H1 (cell line): ENCODE measurements at regions not wholly inside any gene's neighbourhood (a gene's known extent, or its start where the extent isn't known, plus 50 kb on each side); places are given as distances from the start of the nearest gene placed in this dataset.

Experiments used
- CTCF ChIA-PET: fragments of 300-600 bp; sonication (Branson Sonifier 250); formaldehyde crosslinking; loops from one replicate; lab custom pipeline; 2021; ENCODE audit not compliant: partially characterized antibody; lab: Charles Lee
- POLR2A ChIA-PET: fragments of 300-600 bp; sonication (Branson Sonifier 250); formaldehyde crosslinking; loops from one replicate; lab custom pipeline; 2021; ENCODE audit warnings: inconsistent platforms; ENCODE audit not compliant: partially characterized antibody; lab: Charles Lee
- DNase-seq, 2 experiments: peaks; one replicate each; pipeline versions ENCODE4 v3.0.0 to v3.0.0-alpha.2; 2010 to 2022; ENCODE audit warnings: low spot score in 2 of 2, low read depth in 1 of 2, mixed read lengths in 1 of 2
- FAIRE-seq: peaks from 2 replicates; lab custom pipeline; 2011; peaks lifted over from hg19 to GRCh38; lab: Jason Lieb, UNC
- H2AFZ ChIP-seq: 2 replicates; pipeline ENCODE4 v1.8.1; 2012; ENCODE audit warnings: low read length, inconsistent platforms
- H2AK5ac ChIP-seq: 2 replicates; pipeline ENCODE4 v1.6.1; 2013; ENCODE audit warnings: low read depth, low read length
- H2BK120ac ChIP-seq: replicated peaks from 2 replicates; pipeline ENCODE3; 2013; ENCODE audit warnings: low read depth, low read length, inconsistent platforms
- H2BK12ac ChIP-seq: 2 replicates; pipeline ENCODE4 v1.6.1; 2013; ENCODE audit warnings: low read depth, low read length
- H2BK15ac ChIP-seq: 2 replicates; pipeline ENCODE4 v1.6.1; 2013; ENCODE audit warnings: low read length
- H2BK20ac ChIP-seq: 2 replicates; pipeline ENCODE4 v1.6.1; 2013; ENCODE audit warnings: low read length
- H2BK5ac ChIP-seq: 2 replicates; pipeline ENCODE4 v1.6.1; 2013; ENCODE audit warnings: low read depth, low read length
- H3K14ac ChIP-seq: 2 replicates; pipeline ENCODE4 v1.6.1; 2013; ENCODE audit warnings: inconsistent platforms; ENCODE audit not compliant: insufficient read length
- H3K18ac ChIP-seq: 2 replicates; pipeline ENCODE4 v1.6.1; 2013; ENCODE audit warnings: low read length; ENCODE audit errors: extremely low read depth
- H3K23ac ChIP-seq: 2 replicates; pipeline ENCODE4 v1.6.1; 2013; ENCODE audit warnings: inconsistent platforms; ENCODE audit not compliant: insufficient read length
- H3K23me2 ChIP-seq: 2 replicates; pipeline ENCODE4 v1.6.1; 2013; ENCODE audit warnings: low read depth, low read length
- H3K27ac ChIP-seq: 2 replicates; pipeline ENCODE4 v1.6.1; 2011; ENCODE audit warnings: low read depth, low read length, inconsistent platforms
- H3K27me3 ChIP-seq, 4 experiments: replicated peaks in 1 of 4; 1 replicate in 1 of 4; 2 replicates in 3 of 4; pipeline versions ENCODE4 v1.6.1 to v1.8.1; 2011 to 2013; ENCODE audit warnings: low read length in 3 of 4, mild to moderate bottlenecking in 3 of 4, inconsistent platforms in 2 of 4, mixed read lengths in 2 of 4, moderate library complexity in 1 of 4; ENCODE audit not compliant: control insufficient read depth in 3 of 4, insufficient read depth in 3 of 4; ENCODE audit errors: extremely low read depth in 1 of 4
- H3K36me3 ChIP-seq, 4 experiments: 2 replicates each; pipeline versions ENCODE4 v1.6.1 to v1.8.1; 2011 to 2013; ENCODE audit warnings: mild to moderate bottlenecking in 4 of 4, low read length in 3 of 4, moderate library complexity in 2 of 4, control low read depth in 1 of 4, inconsistent platforms in 1 of 4; ENCODE audit not compliant: insufficient read depth in 4 of 4, control insufficient read depth in 2 of 4
- H3K4ac ChIP-seq: replicated peaks from 2 replicates; pipeline ENCODE3; 2013; ENCODE audit warnings: low read length, low read depth, mixed read lengths, inconsistent platforms; ENCODE audit not compliant: insufficient read length
- H3K4me1 ChIP-seq, 4 experiments: replicated peaks in 1 of 4; 1 replicate in 1 of 4; 2 replicates in 3 of 4; pipeline versions ENCODE4 v1.6.1 to v1.8.1; 2011 to 2013; ENCODE audit warnings: low read length in 3 of 4, inconsistent platforms in 2 of 4, mixed read lengths in 1 of 4; ENCODE audit not compliant: insufficient read depth in 4 of 4, control insufficient read depth in 3 of 4
- H3K4me2 ChIP-seq, 2 experiments: 2 replicates each; pipeline versions ENCODE4 v1.6.1 to v1.8.1; 2011 to 2013; ENCODE audit warnings: low read depth in 2 of 2, low read length in 2 of 2, control low read depth in 1 of 2, inconsistent platforms in 1 of 2, mild to moderate bottlenecking in 1 of 2; ENCODE audit not compliant: insufficient read depth in 1 of 2
- H3K4me3 ChIP-seq, 4 experiments: fragments of 200-600, 300-600 bp in 1 of 4; sonication (generic), shearing (Covaris generic), sonication (Bioruptor Twin) in 1 of 4; 2 replicates each; pipeline versions ENCODE4 v1.5.1 to v1.8.1; 2011 to 2016; ENCODE audit warnings: low read length in 4 of 4, low read depth in 3 of 4, control low read depth in 2 of 4, inconsistent platforms in 2 of 4, mild to moderate bottlenecking in 2 of 4, mixed read lengths in 1 of 4, moderate library complexity in 1 of 4; ENCODE audit not compliant: insufficient read depth in 2 of 4; ENCODE audit errors: extremely low read depth in 1 of 4
- H3K56ac ChIP-seq: replicated peaks from 2 replicates; pipeline ENCODE3; 2013; ENCODE audit warnings: low read depth, mild to moderate bottlenecking, mixed read lengths, low read length, inconsistent platforms; ENCODE audit not compliant: insufficient read length
- H3K79me1 ChIP-seq: 2 replicates; pipeline ENCODE4 v1.6.1; 2013; ENCODE audit warnings: low read depth, low read length, control low read depth
- H3K79me2 ChIP-seq, 2 experiments: 2 replicates each; pipeline versions ENCODE4 v1.6.1 to v1.8.1; 2012 to 2013; ENCODE audit warnings: low read length in 2 of 2, mild to moderate bottlenecking in 2 of 2, inconsistent platforms in 1 of 2; ENCODE audit not compliant: insufficient read depth in 2 of 2, control insufficient read depth in 1 of 2
- H3K9ac ChIP-seq, 4 experiments: replicated peaks in 1 of 4; 1 replicate in 1 of 4; 2 replicates in 3 of 4; pipeline versions ENCODE4 v1.6.1 to v1.8.1; 2011 to 2013; ENCODE audit warnings: low read depth in 3 of 4, low read length in 3 of 4, control low read depth in 2 of 4, mild to moderate bottlenecking in 2 of 4, moderate library complexity in 2 of 4, inconsistent platforms in 1 of 4; ENCODE audit errors: extremely low read depth in 1 of 4
- H3K9me3 ChIP-seq, 2 experiments: 2 replicates each; pipeline versions ENCODE4 v1.6.1 to v1.8.1; 2012 to 2013; ENCODE audit warnings: mild to moderate bottlenecking in 2 of 2, moderate library complexity in 2 of 2, control low read depth in 1 of 2, inconsistent platforms in 1 of 2, low read depth in 1 of 2, low read length in 1 of 2, mixed read lengths in 1 of 2; ENCODE audit not compliant: insufficient read depth in 2 of 2
- H4K20me1 ChIP-seq, 2 experiments: replicated peaks in 1 of 2; 2 replicates each; pipeline versions ENCODE3 to v1.8.1; 2011 to 2013; ENCODE audit warnings: inconsistent platforms in 2 of 2, low read length in 2 of 2, mild to moderate bottlenecking in 1 of 2; ENCODE audit not compliant: insufficient read depth in 2 of 2, control insufficient read depth in 1 of 2
- H4K5ac ChIP-seq: 2 replicates; pipeline ENCODE4 v1.6.1; 2013; ENCODE audit warnings: low read length, low read depth, mixed read lengths, inconsistent platforms; ENCODE audit not compliant: insufficient read length
- H4K8ac ChIP-seq: 2 replicates; pipeline ENCODE4 v1.8.0; 2013; ENCODE audit warnings: mild to moderate bottlenecking, moderate library complexity, low read length, inconsistent platforms; ENCODE audit not compliant: insufficient read depth; ENCODE audit errors: extremely low read depth
- H4K91ac ChIP-seq: replicated peaks from 2 replicates; pipeline ENCODE3; 2013; ENCODE audit warnings: low read length, mixed read lengths, inconsistent platforms; ENCODE audit not compliant: insufficient read length
- E2F6 ChIP-seq: IDR thresholded peaks from 2 replicates; pipeline ENCODE4 v1.6.1; 2012; ENCODE audit warnings: inconsistent platforms
- POLR2AphosphoS5 ChIP-seq: IDR thresholded peaks from 2 replicates; pipeline ENCODE4 v1.6.1; 2011; ENCODE audit warnings: low read depth, low read length
- RAD21 ChIP-seq, 2 experiments: IDR thresholded peaks in 1 of 2; conservative IDR thresholded peaks in 1 of 2; 2 replicates each; pipeline ENCODE4 v1.6.1; 2011; ENCODE audit warnings: low read depth in 2 of 2, low read length in 2 of 2, improper control_type of control experiment in 1 of 2, inconsistent platforms in 1 of 2, mild to moderate bottlenecking in 1 of 2, moderate library complexity in 1 of 2
- ZNF274 ChIP-seq: IDR thresholded peaks from 2 replicates; pipeline ENCODE4 v1.7.0; 2012; ENCODE audit warnings: low read length, borderline replicate concordance; ENCODE audit errors: extremely low read depth
- WGBS, 2 experiments: shearing (Covaris generic) in 1 of 2; methylation state at CpG; one replicate each; pipeline versions ENCODE4 v1.1.6 to v1.1.7; 2013 to 2015; ENCODE audit warnings: low lambda C conversion rate in 2 of 2, mixed read lengths in 2 of 2, inconsistent platforms in 1 of 2, low coverage in 1 of 2, missing lambda C conversion rate in 1 of 2; ENCODE audit not compliant: insufficient replicate concordance in 2 of 2, insufficient coverage in 1 of 2, insufficient read length in 1 of 2; ENCODE audit errors: extremely low coverage in 1 of 2, missing lambda C conversion rate in 1 of 2; 5-methylcytosine and 5-hydroxymethylcytosine counted together

- H2AK5ac ChIP-seq: no peak overlapping the region
- no peak for FAIRE-seq
- ChIA-PET POLR2A (no interaction called here), CTCF (no interaction called here)
- H2BK20ac ChIP-seq: no peak overlapping the region
- no peak overlapping the region for H3K18ac ChIP-seq
- H2BK120ac ChIP-seq: no peak overlapping the region
- H3K27ac ChIP-seq: no peak overlapping the region
- H3K79me1 ChIP-seq: no peaks in the 10 kb centered on the region
- no peak overlapping the region for H3K4ac ChIP-seq
- H2BK15ac ChIP-seq: no peak overlapping the region
- no peaks in the 10 kb centered on the region for H3K36me3 ChIP-seq
- no peak overlapping the region; the same call in 1 of the 2 replicates for H4K8ac ChIP-seq
- H3K14ac ChIP-seq: no peak overlapping the region
- H4K5ac ChIP-seq: no peak overlapping the region
- peaks cover 3% of the 10 kb centered on the region; the same call in 1 of the 2 replicates for H3K23me2 ChIP-seq
- DNase-seq: no peak
- H3K4me2 ChIP-seq: no peak overlapping the region
- no peaks in the 10 kb centered on the region for H3K27me3 ChIP-seq
- no peak overlapping the region for H2BK12ac ChIP-seq
- H2AFZ ChIP-seq: no peak overlapping the region
- H3K4me1 ChIP-seq: no peaks in the 10 kb centered on the region
- H4K20me1 ChIP-seq: peaks cover 0 to 5% of the 10 kb centered on the region in 2 experiments
- H3K4me3 ChIP-seq: no peak overlapping the region
- WGBS, 2 experiments: 84% methylated on average over 12 of the region's 12 CpGs; no CpG with 5 or more reads in 1 of the 2 experiments
- H3K23ac ChIP-seq: no peak overlapping the region
- no peaks in the 10 kb centered on the region for H3K79me2 ChIP-seq
- H2BK5ac ChIP-seq: no peak overlapping the region
- H3K9me3 ChIP-seq: peaks cover 22 to 68% of the 10 kb centered on the region in 2 experiments; a peak in 3 of 4 replicates
- no peak overlapping the region for H3K56ac ChIP-seq
- H4K91ac ChIP-seq: no peak overlapping the region
- H3K9ac ChIP-seq: no peak overlapping the region
- no peak for TF ChIP-seq ZNF274
- TF ChIP-seq POLR2AphosphoS5: no peak
- no peak for TF ChIP-seq RAD21 (IDR thresholded peaks at IDR 0.05 in 1 of 2, conservative IDR thresholded peaks at IDR 0.05 in 1 of 2; ENCODE audit: low read depth in 2 of 2, low read length in 2 of 2)
- TF ChIP-seq E2F6: no peak
Observed at GRCh38 chr1:4495809-4496208, 158.6 kb upstream of the AJAP1 start.
